ENCODE measurements at regions not wholly inside any gene's neighbourhood (a gene's known extent, or its start where the extent isn't known, plus 50 kb on each side); places are given as distances from the start of the nearest gene placed in this dataset.

GRCh38 chr16:79954921-79955705 lies 354.6 kb upstream of the MAF start:
- H3K27me3 ChIP-seq (ENCODE audit: control insufficient read depth in 1 of 2, insufficient read depth in 1 of 2, low read length in 2 of 2), result no peaks in the 10 kb centered on the region
- H3K79me1 ChIP-seq (replicated peaks; ENCODE audit: low read length, poor library complexity, severe bottlenecking), result no peaks in the 10 kb centered on the region
- no peak overlapping the region for H3K4me2 ChIP-seq (ENCODE audit: low read length, poor library complexity, severe bottlenecking)
- no peak overlapping the region for H2BK5ac ChIP-seq (ENCODE audit: low read depth, low read length, poor library complexity, severe bottlenecking)
- H3K9me3 ChIP-seq (ENCODE audit: control insufficient read depth, low read length), result no peaks in the 10 kb centered on the region
- H3K4me1 ChIP-seq (ENCODE audit: control insufficient read depth, insufficient read depth, low read depth, low read length), result no peaks in the 10 kb centered on the region
- no peaks in the 10 kb centered on the region for H3K36me3 ChIP-seq (ENCODE audit: control insufficient read depth in 1 of 2, insufficient read depth in 2 of 2, low read depth in 1 of 2, low read length in 2 of 2)
- 63% methylated on average over 4 of the region's 4 CpGs for WGBS
- H2BK15ac ChIP-seq (ENCODE audit: low read depth, poor library complexity, severe bottlenecking), result no peak overlapping the region
- H3K4ac ChIP-seq (ENCODE audit: low read depth in 1 of 2, low read length in 2 of 2), result no peak overlapping the region
- H2BK120ac ChIP-seq (ENCODE audit: low read depth, low read length), result no peak overlapping the region
- no peak overlapping the region for H4K8ac ChIP-seq (ENCODE audit: low read length)
- H2BK12ac ChIP-seq (ENCODE audit: low read length in 2 of 2), result no peak overlapping the region
- no peak overlapping the region for H3K23ac ChIP-seq (ENCODE audit: low read length in 2 of 2)
- H2AFZ ChIP-seq (ENCODE audit: low read depth, low read length), result no peak overlapping the region
- no peak overlapping the region for H3K18ac ChIP-seq (ENCODE audit: low read depth in 1 of 2, low read length in 2 of 2)
- no peak for DNase-seq
- H3K27ac ChIP-seq (ENCODE audit: low read length, poor library complexity, severe bottlenecking), result no peak overlapping the region
- H4K91ac ChIP-seq (ENCODE audit: low read length), result no peak overlapping the region
- H2AK5ac ChIP-seq (ENCODE audit: low read length, severe bottlenecking), result no peak overlapping the region
- H3K14ac ChIP-seq (ENCODE audit: low read length in 2 of 2), result no peak overlapping the region
- H3K9ac ChIP-seq (ENCODE audit: low read length), result no peak overlapping the region
- no peak overlapping the region for H3K4me3 ChIP-seq (ENCODE audit: insufficient read depth in 1 of 2, low read depth in 1 of 2, low read length in 2 of 2)

GRCh38 chr16:79950932-79951719 lies 350.6 kb upstream of the MAF start:
- no peak overlapping the region for H3K14ac ChIP-seq (ENCODE audit: low read length in 2 of 2)
- no peaks in the 10 kb centered on the region for H3K27me3 ChIP-seq (ENCODE audit: control insufficient read depth in 1 of 2, insufficient read depth in 1 of 2, low read length in 2 of 2)
- no peak for DNase-seq
- H3K18ac ChIP-seq (ENCODE audit: low read depth in 1 of 2, low read length in 2 of 2), result no peak overlapping the region
- no peak overlapping the region for H3K9ac ChIP-seq (ENCODE audit: low read length)
- H4K8ac ChIP-seq (ENCODE audit: low read length), result no peak overlapping the region
- peak overlapping the region; percentile 88 for H2AK5ac ChIP-seq (ENCODE audit: low read length, severe bottlenecking)
- no peak overlapping the region for H4K91ac ChIP-seq (ENCODE audit: low read length)
- no peaks in the 10 kb centered on the region for H3K4me1 ChIP-seq (ENCODE audit: control insufficient read depth, insufficient read depth, low read depth, low read length)
- no peaks in the 10 kb centered on the region for H3K79me1 ChIP-seq (replicated peaks; ENCODE audit: low read length, poor library complexity, severe bottlenecking)
- peak overlapping the region; percentile 16 for H3K27ac ChIP-seq (ENCODE audit: low read length, poor library complexity, severe bottlenecking)
- WGBS, result 68% methylated on average over 3 of the region's 3 CpGs
- no peak overlapping the region for H2BK15ac ChIP-seq (ENCODE audit: low read depth, poor library complexity, severe bottlenecking)
- no peak overlapping the region for H2BK5ac ChIP-seq (ENCODE audit: low read depth, low read length, poor library complexity, severe bottlenecking)
- no peak overlapping the region for H3K4me3 ChIP-seq (ENCODE audit: insufficient read depth in 1 of 2, low read depth in 1 of 2, low read length in 2 of 2)
- H2BK12ac ChIP-seq (ENCODE audit: low read length in 2 of 2), result no peak overlapping the region
- no peaks in the 10 kb centered on the region for H3K36me3 ChIP-seq (ENCODE audit: control insufficient read depth in 1 of 2, insufficient read depth in 2 of 2, low read depth in 1 of 2, low read length in 2 of 2)
- H3K9me3 ChIP-seq (ENCODE audit: control insufficient read depth, low read length), result no peaks in the 10 kb centered on the region
- H3K23ac ChIP-seq (ENCODE audit: low read length in 2 of 2), result no peak overlapping the region
- no peak overlapping the region for H3K4me2 ChIP-seq (ENCODE audit: low read length, poor library complexity, severe bottlenecking)
- no peak overlapping the region for H3K4ac ChIP-seq (ENCODE audit: low read depth in 1 of 2, low read length in 2 of 2)
- no peak overlapping the region for H2AFZ ChIP-seq (ENCODE audit: low read depth, low read length)
- no peak overlapping the region for H2BK120ac ChIP-seq (ENCODE audit: low read depth, low read length)

- Histone ChIP-seq H4K8ac (ENCODE audit: low read length) (no peak overlapping the region), H3K4ac (ENCODE audit: low read depth in 1 of 2, low read length in 2 of 2) (no peak overlapping the region), H3K14ac (ENCODE audit: low read length in 2 of 2) (no peak overlapping the region), H3K27me3 (ENCODE audit: control insufficient read depth in 1 of 2, insufficient read depth in 1 of 2, low read length in 2 of 2) (no peaks in the 10 kb centered on the region), H2BK120ac (ENCODE audit: low read depth, low read length) (no peak overlapping the region), H2AFZ (ENCODE audit: low read depth, low read length) (no peak overlapping the region), H2BK5ac (ENCODE audit: low read depth, low read length, poor library complexity, severe bottlenecking) (no peak overlapping the region), H2BK12ac (ENCODE audit: low read length in 2 of 2) (no peak overlapping the region), H3K79me1 (replicated peaks; ENCODE audit: low read length, poor library complexity, severe bottlenecking) (no peaks in the 10 kb centered on the region), H3K27ac (ENCODE audit: low read length, poor library complexity, severe bottlenecking) (no peak overlapping the region), H4K91ac (ENCODE audit: low read length) (no peak overlapping the region), H3K9ac (ENCODE audit: low read length) (no peak overlapping the region), H3K4me1 (ENCODE audit: control insufficient read depth, insufficient read depth, low read depth, low read length) (no peaks in the 10 kb centered on the region), H3K36me3 (ENCODE audit: control insufficient read depth in 1 of 2, insufficient read depth in 2 of 2, low read depth in 1 of 2, low read length in 2 of 2) (no peaks in the 10 kb centered on the region), H3K4me2 (ENCODE audit: low read length, poor library complexity, severe bottlenecking) (no peak overlapping the region), H2BK15ac (ENCODE audit: low read depth, poor library complexity, severe bottlenecking) (no peak overlapping the region), H3K23ac (ENCODE audit: low read length in 2 of 2) (no peak overlapping the region), H2AK5ac (ENCODE audit: low read length, severe bottlenecking) (no peak overlapping the region), H3K4me3 (ENCODE audit: insufficient read depth in 1 of 2, low read depth in 1 of 2, low read length in 2 of 2) (no peak overlapping the region), H3K18ac (ENCODE audit: low read depth in 1 of 2, low read length in 2 of 2) (no peak overlapping the region), H3K9me3 (ENCODE audit: control insufficient read depth, low read length) (no peaks in the 10 kb centered on the region)
- 60% methylated on average over 1 of the region's 1 CpG for WGBS
- no peak for DNase-seq
Measured at GRCh38 chr16:79949417-79949816, 348.9 kb upstream of the MAF start.

- no peak overlapping the region for H3K4ac ChIP-seq (ENCODE audit: low read depth in 1 of 2, low read length in 2 of 2)
- H4K91ac ChIP-seq (ENCODE audit: low read length), result no peak overlapping the region
- H2BK12ac ChIP-seq (ENCODE audit: low read length in 2 of 2), result no peak overlapping the region
- DNase-seq, result no peak
- no peak overlapping the region for H2BK15ac ChIP-seq (ENCODE audit: low read depth, poor library complexity, severe bottlenecking)
- no peak overlapping the region for H4K8ac ChIP-seq (ENCODE audit: low read length)
- no peak overlapping the region for H3K9ac ChIP-seq (ENCODE audit: low read length)
- H3K4me3 ChIP-seq (ENCODE audit: insufficient read depth in 1 of 2, low read depth in 1 of 2, low read length in 2 of 2), result no peak overlapping the region
- H3K4me1 ChIP-seq (ENCODE audit: control insufficient read depth, insufficient read depth, low read depth, low read length), result peaks cover 1% of the 10 kb centered on the region
- no peaks in the 10 kb centered on the region for H3K27me3 ChIP-seq (ENCODE audit: control insufficient read depth in 1 of 2, insufficient read depth in 1 of 2, low read length in 2 of 2)
- H3K4me2 ChIP-seq (ENCODE audit: low read length, poor library complexity, severe bottlenecking), result no peak overlapping the region
- H3K23ac ChIP-seq (ENCODE audit: low read length in 2 of 2), result no peak overlapping the region
- H3K18ac ChIP-seq (ENCODE audit: low read depth in 1 of 2, low read length in 2 of 2), result no peak overlapping the region
- no peaks in the 10 kb centered on the region for H3K36me3 ChIP-seq (ENCODE audit: control insufficient read depth in 1 of 2, insufficient read depth in 2 of 2, low read depth in 1 of 2, low read length in 2 of 2)
- no peaks in the 10 kb centered on the region for H3K79me1 ChIP-seq (replicated peaks; ENCODE audit: low read length, poor library complexity, severe bottlenecking)
- H2BK5ac ChIP-seq (ENCODE audit: low read depth, low read length, poor library complexity, severe bottlenecking), result no peak overlapping the region
- H2BK120ac ChIP-seq (ENCODE audit: low read depth, low read length), result no peak overlapping the region
- WGBS, result 71% methylated on average over 3 of the region's 3 CpGs
- H3K14ac ChIP-seq (ENCODE audit: low read length in 2 of 2), result no peak overlapping the region
- H3K9me3 ChIP-seq (ENCODE audit: control insufficient read depth, low read length), result no peaks in the 10 kb centered on the region
- H2AFZ ChIP-seq (ENCODE audit: low read depth, low read length), result no peak overlapping the region
- no peak overlapping the region for H2AK5ac ChIP-seq (ENCODE audit: low read length, severe bottlenecking)
- no peak overlapping the region for H3K27ac ChIP-seq (ENCODE audit: low read length, poor library complexity, severe bottlenecking)
Measured at GRCh38 chr16:79947771-79948170, 347.2 kb upstream of the MAF start.
